Stimulated activated CD4-positive, alpha-beta T cell treated with anti-CD3 and anti-CD28 coated beads, Interleukin-12 subunit alpha, Interleukin-12 subunit beta, amount 100 ng/mL, for 4 hours (primary cell): ENCODE measurements at regions not wholly inside any gene's neighbourhood (a gene's known extent, or its start where the extent isn't known, plus 50 kb on each side); places are given as distances from the start of the nearest gene placed in this dataset.
"Not testable (repeated sequence)": the region's sequence is repeated elsewhere in the genome, so short reads cannot be mapped to it uniquely, and the experiment has no call there.

Experiments
- DNase-seq: peaks from one replicate; pipeline ENCODE4 v3.0.0-alpha.2; 2020

GRCh38 chr5:90128551-90128950, 281.0 kb downstream of the CETN3 start:
- DNase-seq, result no peak

- no peak for DNase-seq
These were observed 290.0 kb downstream of the CETN3 start for GRCh38 chr5:90119531-90119971.

GRCh38 chr5:90117005-90117404, 292.6 kb downstream of the CETN3 start:
- no peak for DNase-seq

- DNase-seq, result no peak
These were observed 296.4 kb downstream of the CETN3 start for GRCh38 chr5:90113108-90113507.

- no peak for DNase-seq
These were observed 297.4 kb downstream of the CETN3 start for GRCh38 chr5:90112033-90112692.

GRCh38 chr5:90111364-90112032, 298.1 kb downstream of the CETN3 start:
- DNase-seq, result no peak

GRCh38 chr5:90109285-90109684, 300.3 kb downstream of the CETN3 start:
- DNase-seq, result no peak

- no peak for DNase-seq
These were observed 310.5 kb downstream of the CETN3 start for GRCh38 chr5:90099099-90099498.

GRCh38 chr5:90097082-90097477, 312.5 kb downstream of the CETN3 start:
- no peak for DNase-seq

- no peak for DNase-seq
These were observed 313.0 kb downstream of the CETN3 start for GRCh38 chr5:90096415-90097081.

- DNase-seq, result no peak
These were observed 314.1 kb downstream of the CETN3 start for GRCh38 chr5:90095292-90096060.

GRCh38 chr5:90093751-90094485, 315.6 kb downstream of the CETN3 start:
- no peak for DNase-seq

- DNase-seq, result no peak
These were observed 316.8 kb downstream of the CETN3 start for GRCh38 chr5:90092734-90093133.

- DNase-seq, result no peak
These were observed 325.2 kb downstream of the CETN3 start for GRCh38 chr5:90084342-90084741.

GRCh38 chr5:90073026-90073570, 336.5 kb downstream of the CETN3 start:
- not testable (repeated sequence) for DNase-seq

GRCh38 chr5:90071656-90072055, 337.9 kb downstream of the CETN3 start:
- DNase-seq, result no peak

- no peak for DNase-seq
These were observed 338.5 kb downstream of the CETN3 start for GRCh38 chr5:90071066-90071465.

GRCh38 chr5:90066920-90067319, 342.6 kb downstream of the CETN3 start:
- no peak for DNase-seq

- no peak for DNase-seq
These were observed 352.4 kb downstream of the CETN3 start for GRCh38 chr5:90056911-90057705.

GRCh38 chr5:90055831-90056328, 353.7 kb downstream of the CETN3 start:
- DNase-seq, result no peak

- no peak for DNase-seq
These were observed 354.9 kb downstream of the CETN3 start for GRCh38 chr5:90054612-90055011.
